OCI-LY7 (cell line): ENCODE measurements at regions not wholly inside any gene's neighbourhood (a gene's known extent, or its start where the extent isn't known, plus 50 kb on each side); places are given as distances from the start of the nearest gene placed in this dataset.

Experiments used
- BruUV-seq: library from RNA; stranded (reverse); fragments of 400-500 nt; replicated peaks from 2 replicates; lab custom pipeline; 2021; lab: Mats Ljungman, UMichigan
- CTCF ChIA-PET: fragments of 300-600 bp; sonication (Branson Sonifier 250); formaldehyde crosslinking; loops from one replicate; lab custom pipeline; 2022; ENCODE audit warnings: antibody characterized with exemption; ENCODE audit not compliant: unreplicated experiment; lab: Charles Lee
- POLR2A ChIA-PET: fragments of 300-600 bp; sonication (Branson Sonifier 250); formaldehyde crosslinking; loops from one replicate; lab custom pipeline; 2022; ENCODE audit warnings: antibody characterized with exemption; lab: Charles Lee
- DNase-seq: peaks from one replicate; pipeline ENCODE4 v3.0.0-alpha.2; 2015; ENCODE audit warnings: low spot score
- H2AFZ ChIP-seq: fragments of 200-600 bp; sonication (generic), shearing (Covaris generic); 2 replicates; pipeline ENCODE4 v1.6.1; 2014; ENCODE audit warnings: mild to moderate bottlenecking, antibody characterized with exemption, low read length, moderate library complexity
- H3K27ac ChIP-seq: fragments of 200-600 bp; sonication (generic); 2 replicates; pipeline ENCODE4 v1.5.1; 2014; ENCODE audit warnings: mixed run types, low read depth, mild to moderate bottlenecking, moderate library complexity, low read length, inconsistent platforms; ENCODE audit not compliant: poor library complexity, severe bottlenecking
- H3K36me3 ChIP-seq: fragments of 200-600 bp; sonication (generic); 2 replicates; pipeline ENCODE4 v1.6.1; 2014; ENCODE audit warnings: mild to moderate bottlenecking, antibody characterized with exemption, low read length, moderate library complexity, mixed read lengths; ENCODE audit not compliant: insufficient read depth
- H3K4me1 ChIP-seq: fragments of 200-600 bp; sonication (generic); 2 replicates; pipeline ENCODE4 v1.5.1; 2014; ENCODE audit warnings: mild to moderate bottlenecking, low read length; ENCODE audit not compliant: insufficient read depth, poor library complexity, severe bottlenecking
- H3K4me2 ChIP-seq: fragments of 200-600 bp; sonication (generic); 2 replicates; pipeline ENCODE4 v1.6.1; 2014; ENCODE audit warnings: mild to moderate bottlenecking, low read length
- H3K4me3 ChIP-seq: fragments of 200-600 bp; sonication (generic); 2 replicates; pipeline ENCODE4 v1.5.1; 2014; ENCODE audit warnings: mild to moderate bottlenecking, low read depth, low read length; ENCODE audit not compliant: poor library complexity, severe bottlenecking
- H3K79me2 ChIP-seq: fragments of 200-600 bp; sonication (generic); 2 replicates; pipeline ENCODE4 v1.6.1; 2016; ENCODE audit warnings: low read depth, mild to moderate bottlenecking, low read length, moderate library complexity, mixed read lengths; ENCODE audit not compliant: insufficient read depth
- H3K9me2 ChIP-seq: fragments of 200-600 bp; sonication (generic); 2 replicates; pipeline ENCODE4 v1.6.1; 2016; ENCODE audit warnings: mild to moderate bottlenecking, low read length, mixed read lengths; ENCODE audit not compliant: insufficient read depth
- H3K9me3 ChIP-seq: fragments of 200-600 bp; sonication (generic); 2 replicates; pipeline ENCODE4 v1.6.1; 2014; ENCODE audit warnings: mild to moderate bottlenecking, mixed run types, low read length, mixed read lengths
- H4K20me1 ChIP-seq: fragments of 200-600 bp; sonication (generic); 2 replicates; pipeline ENCODE4 v1.6.1; 2014; ENCODE audit warnings: mild to moderate bottlenecking, antibody characterized with exemption, low read length, moderate library complexity, mixed read lengths; ENCODE audit not compliant: insufficient read depth
- EZH2phosphoT487 ChIP-seq: fragments of 200-600 bp; sonication (generic); IDR thresholded peaks from 2 replicates; pipeline ENCODE4 v1.6.1; 2018; ENCODE audit warnings: low read depth, borderline replicate concordance, mild to moderate bottlenecking, mixed run types, antibody characterized with exemption, low read length, moderate library complexity, mixed read lengths
- intact Hi-C: fragments of 100-400 bp; cut with micrococcal nuclease; formaldehyde crosslinking; loops from one replicate; pipeline ENCODE4 v1.10.0; 2022; ENCODE audit not compliant: unreplicated experiment
- TF ChIP-seq, protein P1 (sequence below): fragments of 200-600 bp; sonication (generic); conservative IDR thresholded peaks from 2 replicates; pipeline ENCODE4 v1.5.1; 2014; ENCODE audit warnings: mild to moderate bottlenecking, antibody characterized with exemption, low read length, moderate library complexity, mixed read lengths

GRCh38 chr2:59204040-59204439 lies 962.9 kb upstream of the FANCL start:
- no peak overlapping the region for H3K4me2 ChIP-seq
- intact Hi-C loops: no loop called here
- H3K4me3 ChIP-seq: no peak overlapping the region
- CTCF ChIA-PET: no interaction called here
- H4K20me1 ChIP-seq: no peaks in the 10 kb centered on the region
- H3K79me2 ChIP-seq: no peaks in the 10 kb centered on the region
- POLR2A ChIA-PET: no interaction called here
- no peak for TF ChIP-seq EZH2phosphoT487
- TF ChIP-seq, protein P1, sequence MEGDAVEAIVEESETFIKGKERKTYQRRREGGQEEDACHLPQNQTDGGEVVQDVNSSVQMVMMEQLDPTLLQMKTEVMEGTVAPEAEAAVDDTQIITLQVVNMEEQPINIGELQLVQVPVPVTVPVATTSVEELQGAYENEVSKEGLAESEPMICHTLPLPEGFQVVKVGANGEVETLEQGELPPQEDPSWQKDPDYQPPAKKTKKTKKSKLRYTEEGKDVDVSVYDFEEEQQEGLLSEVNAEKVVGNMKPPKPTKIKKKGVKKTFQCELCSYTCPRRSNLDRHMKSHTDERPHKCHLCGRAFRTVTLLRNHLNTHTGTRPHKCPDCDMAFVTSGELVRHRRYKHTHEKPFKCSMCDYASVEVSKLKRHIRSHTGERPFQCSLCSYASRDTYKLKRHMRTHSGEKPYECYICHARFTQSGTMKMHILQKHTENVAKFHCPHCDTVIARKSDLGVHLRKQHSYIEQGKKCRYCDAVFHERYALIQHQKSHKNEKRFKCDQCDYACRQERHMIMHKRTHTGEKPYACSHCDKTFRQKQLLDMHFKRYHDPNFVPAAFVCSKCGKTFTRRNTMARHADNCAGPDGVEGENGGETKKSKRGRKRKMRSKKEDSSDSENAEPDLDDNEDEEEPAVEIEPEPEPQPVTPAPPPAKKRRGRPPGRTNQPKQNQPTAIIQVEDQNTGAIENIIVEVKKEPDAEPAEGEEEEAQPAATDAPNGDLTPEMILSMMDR: no peak
- no peaks in the 10 kb centered on the region for H3K9me3 ChIP-seq
- BruUV-seq: no TSS peak
- H2AFZ ChIP-seq: no peak overlapping the region
- H3K36me3 ChIP-seq: no peaks in the 10 kb centered on the region
- no peaks in the 10 kb centered on the region for H3K4me1 ChIP-seq
- H3K27ac ChIP-seq: no peak overlapping the region
- H3K9me2 ChIP-seq: no peaks in the 10 kb centered on the region
- no peak for DNase-seq

DNA sequence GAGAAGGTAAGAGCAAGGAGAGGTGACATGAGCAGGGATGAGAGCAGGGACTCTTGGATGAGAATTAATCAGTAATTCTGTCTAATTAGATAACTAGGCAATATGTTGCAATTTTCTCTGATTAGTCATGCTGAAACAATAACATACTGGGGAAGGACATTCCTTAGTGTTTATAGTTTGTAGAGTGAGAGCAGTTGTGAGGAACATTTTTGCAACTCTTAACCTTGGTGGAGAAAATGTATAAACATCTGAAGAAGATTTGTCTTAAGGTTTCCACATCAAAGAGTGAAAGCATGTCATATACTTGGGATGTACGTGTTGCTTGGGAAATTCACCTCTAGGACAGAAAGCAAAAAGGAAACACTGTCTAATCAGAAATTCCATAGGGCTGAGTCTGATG lies 955.4 kb upstream of the FANCL start:
- no TSS peak for BruUV-seq
- ChIA-PET POLR2A (interaction anchor here (0.7 kb wide), 1 partner anchor 387 kb away, joined by 3 read pairs; no protein-coding TSS in a partner anchor), CTCF (interaction anchor here (0.6 kb wide), 1 partner anchor 173 kb away, joined by 3 read pairs; no protein-coding TSS in a partner anchor)
- no peak overlapping the region for H3K4me3 ChIP-seq
- no peak overlapping the region for H3K4me2 ChIP-seq
- no peak overlapping the region for H2AFZ ChIP-seq
- no peak overlapping the region for H3K27ac ChIP-seq
- no peak for TF ChIP-seq EZH2phosphoT487
- TF ChIP-seq, protein P1: no peak
- H3K9me3 ChIP-seq: no peaks in the 10 kb centered on the region
- no peak for DNase-seq
- no peaks in the 10 kb centered on the region for H4K20me1 ChIP-seq
- H3K79me2 ChIP-seq: no peaks in the 10 kb centered on the region
- H3K9me2 ChIP-seq: no peaks in the 10 kb centered on the region
- H3K36me3 ChIP-seq: no peaks in the 10 kb centered on the region
- no peaks in the 10 kb centered on the region for H3K4me1 ChIP-seq
- intact Hi-C loops: no loop called here

DNA sequence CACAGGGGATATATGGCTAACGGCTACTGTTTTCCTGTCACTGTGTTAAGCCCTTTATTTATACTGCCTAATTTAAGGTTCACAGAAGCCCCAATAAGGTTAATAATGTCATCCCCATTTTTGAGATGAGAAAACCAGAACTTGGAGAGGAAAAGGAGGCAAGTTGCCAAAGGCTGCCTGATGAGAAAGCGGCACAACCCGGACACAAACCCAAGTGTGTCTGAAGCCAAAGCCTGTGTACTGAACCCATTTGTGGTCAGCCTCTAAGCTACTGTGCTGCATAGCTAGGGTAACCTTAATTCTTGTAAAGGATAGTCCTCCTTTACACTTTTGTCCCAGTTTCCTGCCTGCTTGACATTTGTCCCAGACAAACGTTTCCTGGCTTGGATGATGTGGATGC lies 954.7 kb upstream of the FANCL start:
- H3K27ac ChIP-seq: no peak overlapping the region
- H4K20me1 ChIP-seq: no peaks in the 10 kb centered on the region
- BruUV-seq: no TSS peak
- no peaks in the 10 kb centered on the region for H3K36me3 ChIP-seq
- ChIA-PET CTCF (no interaction called here), POLR2A (no interaction called here)
- no peak for DNase-seq
- TF ChIP-seq, protein P1: no peak
- no peak for TF ChIP-seq EZH2phosphoT487
- H3K9me3 ChIP-seq: no peaks in the 10 kb centered on the region
- H3K4me2 ChIP-seq: no peak overlapping the region
- H3K79me2 ChIP-seq: no peaks in the 10 kb centered on the region
- H2AFZ ChIP-seq: no peak overlapping the region
- intact Hi-C loops: no loop called here
- no peaks in the 10 kb centered on the region for H3K9me2 ChIP-seq
- H3K4me3 ChIP-seq: no peak overlapping the region
- no peaks in the 10 kb centered on the region for H3K4me1 ChIP-seq
